Peyer's patch (tissue), 4 donors: ENCODE measurements at regions not wholly inside any gene's neighbourhood (a gene's known extent, or its start where the extent isn't known, plus 50 kb on each side); places are given as distances from the start of the nearest gene placed in this dataset.

Source experiments
- CTCF ChIP-seq, 6 experiments: fragments of 450-650 bp in 4 of 6; fragments of 200-600 bp in 2 of 6; sonication (generic) in 1 of 6; IDR thresholded peaks; one replicate each; pipeline ENCODE4 v1.5.1; 2017 to 2019; ENCODE audit warnings: antibody characterized with exemption in 6 of 6, mild to moderate bottlenecking in 3 of 6, moderate library complexity in 1 of 6
- POLR2A ChIP-seq, 2 donors: fragments of 450-650 bp; IDR thresholded peaks; one replicate each; pipeline ENCODE4 v1.5.1; 2017; ENCODE audit warnings: antibody characterized with exemption in 2 of 2, mild to moderate bottlenecking in 2 of 2, moderate library complexity in 2 of 2

GRCh38 chr7:136143271-136143670 lies 166.1 kb upstream of the MTPN start:
- TF ChIP-seq POLR2A (IDR thresholded peaks at IDR 0.05) (no peak), CTCF (IDR thresholded peaks at IDR 0.05) (no peak)
